ENCODE measurements at regions not wholly inside any gene's neighbourhood (a gene's known extent, or its start where the extent isn't known, plus 50 kb on each side); places are given as distances from the start of the nearest gene placed in this dataset.

DNA sequence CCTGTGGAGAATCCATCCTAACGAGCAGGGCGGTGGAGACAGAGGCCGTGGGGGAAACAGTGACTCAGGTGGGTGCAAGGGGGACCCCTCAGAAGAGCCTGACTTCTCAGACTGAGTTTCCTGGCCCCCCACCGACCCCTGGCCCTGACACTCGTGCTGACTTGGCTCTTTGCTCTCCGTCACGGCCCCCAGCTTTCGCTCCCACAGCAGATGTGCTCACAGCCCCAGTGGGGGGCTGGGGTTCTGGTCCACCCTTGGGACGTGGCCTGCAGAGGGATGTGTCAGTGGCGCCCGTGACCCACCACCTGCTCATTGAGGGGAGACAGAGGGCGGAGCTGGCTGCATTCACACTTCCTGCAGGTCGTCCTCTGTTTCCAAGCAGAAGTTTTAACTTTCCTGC is 62.9 kb upstream of the IRX4 start:
- TF ChIP-seq, protein P1, sequence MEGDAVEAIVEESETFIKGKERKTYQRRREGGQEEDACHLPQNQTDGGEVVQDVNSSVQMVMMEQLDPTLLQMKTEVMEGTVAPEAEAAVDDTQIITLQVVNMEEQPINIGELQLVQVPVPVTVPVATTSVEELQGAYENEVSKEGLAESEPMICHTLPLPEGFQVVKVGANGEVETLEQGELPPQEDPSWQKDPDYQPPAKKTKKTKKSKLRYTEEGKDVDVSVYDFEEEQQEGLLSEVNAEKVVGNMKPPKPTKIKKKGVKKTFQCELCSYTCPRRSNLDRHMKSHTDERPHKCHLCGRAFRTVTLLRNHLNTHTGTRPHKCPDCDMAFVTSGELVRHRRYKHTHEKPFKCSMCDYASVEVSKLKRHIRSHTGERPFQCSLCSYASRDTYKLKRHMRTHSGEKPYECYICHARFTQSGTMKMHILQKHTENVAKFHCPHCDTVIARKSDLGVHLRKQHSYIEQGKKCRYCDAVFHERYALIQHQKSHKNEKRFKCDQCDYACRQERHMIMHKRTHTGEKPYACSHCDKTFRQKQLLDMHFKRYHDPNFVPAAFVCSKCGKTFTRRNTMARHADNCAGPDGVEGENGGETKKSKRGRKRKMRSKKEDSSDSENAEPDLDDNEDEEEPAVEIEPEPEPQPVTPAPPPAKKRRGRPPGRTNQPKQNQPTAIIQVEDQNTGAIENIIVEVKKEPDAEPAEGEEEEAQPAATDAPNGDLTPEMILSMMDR (IDR thresholded peaks at IDR 0.05; ENCODE audit: extremely low read depth, missing control alignments) = no peak
- no peak for DNase-seq (ENCODE audit: low spot score)

DNA sequence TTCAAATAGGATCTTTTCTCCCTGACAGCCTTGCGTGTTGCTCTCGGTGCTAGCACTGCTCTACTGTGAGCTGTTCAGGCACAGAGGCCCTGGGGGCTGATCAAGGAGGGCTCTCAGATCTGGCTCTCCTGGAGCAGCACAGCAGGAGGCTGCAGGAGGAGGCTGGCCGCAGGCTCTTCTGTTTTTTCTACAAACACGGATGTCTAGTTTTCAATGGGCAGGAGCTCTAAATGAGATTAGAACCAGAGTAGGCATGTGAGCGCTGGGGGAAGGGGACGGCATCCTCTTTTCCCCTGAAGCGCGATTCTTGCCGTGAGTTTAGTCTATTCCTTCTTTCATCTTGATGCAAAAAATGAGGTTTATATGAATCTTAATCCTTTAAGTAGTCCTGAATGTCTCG is 61.7 kb upstream of the IRX4 start:
- DNase-seq (ENCODE audit: low spot score) = no peak
- TF ChIP-seq, protein P1 (IDR thresholded peaks at IDR 0.05; ENCODE audit: extremely low read depth, missing control alignments) = no peak

DNA sequence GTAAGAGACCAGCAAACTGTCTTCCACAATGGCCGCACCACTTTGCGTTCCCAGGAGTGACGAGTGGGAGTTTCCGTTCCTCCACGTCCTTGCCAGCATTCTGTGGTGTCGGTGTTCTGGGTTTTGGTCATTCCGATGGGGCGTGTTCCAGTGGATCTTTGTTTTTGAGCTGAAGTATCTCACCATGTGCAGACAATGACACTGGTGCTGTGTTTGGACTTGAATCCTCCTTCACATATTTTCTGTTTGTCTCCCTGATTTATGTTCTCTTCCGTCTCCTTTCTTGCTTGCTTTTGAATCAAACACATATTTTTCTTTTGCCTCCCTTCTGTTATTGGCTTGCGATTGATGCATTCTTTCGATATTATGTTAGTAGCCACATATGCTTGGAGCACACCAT is 60.8 kb upstream of the IRX4 start:
- TF ChIP-seq, protein P1 (IDR thresholded peaks at IDR 0.05; ENCODE audit: extremely low read depth, missing control alignments) = no peak
- no peak for DNase-seq (ENCODE audit: low spot score)

DNA sequence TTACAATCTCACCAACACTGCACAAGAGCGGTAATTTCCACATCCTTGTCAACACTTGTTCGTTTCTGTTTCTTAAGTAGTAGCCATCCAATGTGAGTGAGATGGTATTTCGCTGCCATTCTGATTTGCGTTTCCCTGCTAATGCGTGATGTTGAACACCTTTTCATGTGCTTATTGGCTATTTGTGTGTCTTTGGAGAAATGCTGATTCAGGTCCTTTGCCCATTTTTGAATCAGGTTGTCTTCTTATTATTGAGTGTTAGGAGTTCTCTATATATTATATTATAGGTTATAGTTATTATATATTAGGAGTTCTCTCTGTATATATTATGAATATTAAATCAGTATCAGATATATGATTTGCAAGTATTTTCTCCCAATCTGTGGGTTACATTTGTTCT is 59.9 kb upstream of the IRX4 start:
- TF ChIP-seq, protein P1 (IDR thresholded peaks at IDR 0.05; ENCODE audit: extremely low read depth, missing control alignments) = no peak
- no peak for DNase-seq (ENCODE audit: low spot score)

DNA sequence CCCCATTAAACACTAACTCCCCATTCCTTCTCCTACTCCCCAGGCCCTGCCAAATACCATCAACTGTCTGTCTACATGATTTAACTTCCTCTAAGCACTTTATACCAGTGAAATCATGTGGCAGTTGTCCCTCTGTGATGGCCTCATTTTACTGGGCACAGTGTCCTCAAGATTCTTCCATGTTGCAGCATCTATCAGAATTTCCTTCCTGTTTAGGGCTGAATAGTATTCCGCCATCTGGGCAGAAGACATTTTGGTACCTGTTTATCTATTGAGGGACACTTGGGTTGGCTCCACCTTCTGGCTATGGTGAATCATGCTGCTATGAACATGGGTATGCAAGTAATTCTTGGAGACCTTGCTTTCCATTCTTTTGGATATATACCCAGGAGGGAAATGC is 59.4 kb upstream of the IRX4 start:
- no peak for DNase-seq (ENCODE audit: low spot score)
- TF ChIP-seq, protein P1 (IDR thresholded peaks at IDR 0.05; ENCODE audit: extremely low read depth, missing control alignments) = no peak

DNA sequence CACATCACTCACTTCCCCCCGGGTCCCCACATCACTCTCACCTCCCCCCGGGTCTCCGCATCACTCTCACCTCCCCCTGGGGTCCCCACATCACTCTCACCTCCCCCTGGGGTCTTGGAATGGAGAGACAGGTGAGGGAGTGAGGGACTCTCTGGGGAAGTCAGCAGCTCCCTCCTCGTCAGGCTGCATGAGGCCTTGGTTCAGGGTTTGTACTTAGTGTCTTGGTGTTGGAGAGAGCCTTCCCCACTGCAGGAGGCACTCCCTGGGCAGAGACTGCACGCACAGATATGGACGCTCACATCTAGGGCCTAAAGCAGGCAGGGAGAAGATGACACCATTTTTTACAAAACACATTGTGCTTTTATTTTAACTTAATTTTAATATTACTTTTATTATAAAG is 56.5 kb upstream of the IRX4 start:
- no peak for DNase-seq (ENCODE audit: low spot score)
- TF ChIP-seq, protein P1 (IDR thresholded peaks at IDR 0.05; ENCODE audit: extremely low read depth, missing control alignments) = no peak

DNA sequence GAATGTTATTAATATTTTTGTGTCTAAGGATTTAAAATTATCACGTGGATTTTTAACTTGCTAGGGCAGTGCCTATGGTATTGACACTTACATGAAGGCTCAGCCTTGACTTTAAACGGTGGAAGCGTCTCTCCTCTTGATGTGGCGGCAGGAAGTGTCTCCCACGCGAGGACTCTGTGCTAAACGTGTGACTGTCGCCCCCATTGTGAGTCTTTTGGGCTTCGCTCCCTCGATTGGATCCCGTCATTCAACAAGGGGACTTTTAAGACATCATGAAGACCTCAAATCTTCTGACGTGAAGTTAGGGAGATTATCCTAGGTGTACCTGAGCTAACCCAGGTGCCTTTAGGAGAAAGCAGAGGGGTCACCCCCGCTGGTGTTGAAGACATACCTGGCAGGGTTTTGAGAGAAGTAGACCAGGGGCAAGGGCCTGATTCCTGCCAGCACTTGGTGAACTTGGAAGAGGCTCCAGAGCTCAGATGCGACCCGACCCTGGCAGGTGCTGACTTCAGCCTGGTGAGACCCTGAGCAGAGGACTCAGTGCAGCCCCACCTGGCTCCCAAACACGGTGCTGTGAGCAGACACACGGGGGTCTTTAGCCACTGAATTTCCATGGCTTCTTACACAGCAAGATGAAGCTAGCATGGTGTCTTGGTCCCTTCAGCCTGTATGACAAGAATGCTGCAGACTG is 55.7 kb upstream of the IRX4 start:
- no peak for DNase-seq (ENCODE audit: low spot score)
- TF ChIP-seq, protein P1 (IDR thresholded peaks at IDR 0.05; ENCODE audit: extremely low read depth, missing control alignments) = no peak

Measured in GM20000 (cell line).